GM10266 (cell line): ENCODE measurements at regions not wholly inside any gene's neighbourhood (a gene's known extent, or its start where the extent isn't known, plus 50 kb on each side); places are given as distances from the start of the nearest gene placed in this dataset.

Experiments
- DNase-seq: peaks from one replicate; pipeline ENCODE4 v3.0.0; 2012; ENCODE audit errors: extremely low spot score
- CTCF ChIP-seq: IDR thresholded peaks from 2 replicates; pipeline ENCODE4 v1.5.1; 2012; ENCODE audit warnings: mild to moderate bottlenecking, low read depth; ENCODE audit not compliant: control insufficient read depth, insufficient read depth; ENCODE audit errors: missing control alignments

GRCh38 chr11:110824912-110825620 lies 112.8 kb upstream of the ARHGAP20 start:
- no peak for DNase-seq
- no peak for TF ChIP-seq CTCF

- no peak for DNase-seq
- TF ChIP-seq CTCF = no peak
Measured at GRCh38 chr11:110818032-110818687, 105.9 kb upstream of the ARHGAP20 start.

DNA sequence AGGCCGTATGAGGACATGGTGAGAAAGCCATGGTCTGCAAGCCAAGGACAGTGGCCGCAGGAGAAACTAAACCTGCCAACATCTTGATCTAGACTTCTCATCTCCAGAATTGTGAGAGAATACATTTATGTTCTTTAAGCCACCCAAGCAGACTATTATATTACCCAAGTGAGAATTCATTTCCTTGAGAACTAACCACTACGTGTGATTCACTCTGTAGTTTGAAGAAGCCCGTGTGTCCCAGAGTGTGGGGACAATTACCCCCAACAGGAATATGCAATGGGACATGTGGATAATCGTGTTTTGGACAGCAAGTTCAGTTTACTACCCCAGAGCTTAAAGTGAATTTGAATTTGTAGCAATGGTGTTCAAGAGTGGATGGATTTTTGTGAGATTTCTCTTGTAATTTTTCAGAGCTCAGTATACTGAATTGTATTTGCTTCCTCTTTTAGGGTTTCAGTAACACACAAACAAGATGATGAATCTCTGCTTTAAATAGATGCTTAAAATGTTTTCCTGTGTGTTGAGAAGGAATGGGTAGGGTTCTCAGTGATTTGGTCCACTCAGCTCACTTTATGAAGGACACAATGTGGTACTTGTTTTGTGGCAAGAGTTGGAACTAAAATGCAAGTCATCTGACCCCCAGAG lies 100.0 kb upstream of the ARHGAP20 start:
- TF ChIP-seq CTCF = no peak
- DNase-seq = no peak

DNA sequence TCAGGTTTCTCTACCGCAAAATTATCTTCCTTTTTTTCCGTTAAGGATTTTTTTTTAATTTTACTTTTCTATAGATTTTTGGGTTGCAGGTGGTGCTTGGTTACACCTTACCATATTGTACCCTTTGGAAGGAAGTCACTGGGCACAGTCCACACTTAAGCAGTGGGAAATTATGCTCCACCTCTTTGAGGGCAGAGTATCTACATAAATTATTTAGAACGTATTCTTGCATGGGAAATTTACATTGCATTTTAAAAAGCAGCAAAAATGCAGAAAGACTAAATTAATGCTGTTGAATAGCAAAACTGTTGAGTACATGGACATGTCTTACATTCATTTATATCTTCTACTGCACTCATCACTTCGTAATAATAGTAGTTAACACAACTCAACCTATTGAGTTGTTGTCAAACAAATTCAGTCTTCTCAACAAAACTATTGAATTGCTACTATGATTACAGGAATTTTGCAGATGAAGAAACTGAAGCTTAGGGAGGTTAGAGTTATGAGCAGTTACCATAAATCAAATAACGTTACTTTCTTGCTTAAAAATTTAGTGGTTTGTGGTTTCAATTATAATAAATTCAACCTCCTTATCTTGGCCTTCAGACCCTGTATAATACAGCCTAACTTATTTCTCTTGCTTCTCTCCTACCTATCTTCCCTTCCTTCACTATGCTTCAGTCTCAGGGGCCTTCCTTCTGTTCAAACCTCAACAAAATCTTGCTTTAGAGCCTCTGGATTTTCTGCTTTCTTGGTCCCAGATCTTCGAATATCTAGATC lies 97.4 kb upstream of the ARHGAP20 start:
- no peak for DNase-seq
- no peak for TF ChIP-seq CTCF

GRCh38 chr11:110808248-110808647 lies 96.0 kb upstream of the ARHGAP20 start:
- DNase-seq = no peak
- TF ChIP-seq CTCF = no peak

GRCh38 chr11:110807801-110808200 lies 95.6 kb upstream of the ARHGAP20 start:
- no peak for TF ChIP-seq CTCF
- DNase-seq = no peak
